ENCODE measurements at regions not wholly inside any gene's neighbourhood (a gene's known extent, or its start where the extent isn't known, plus 50 kb on each side); places are given as distances from the start of the nearest gene placed in this dataset.

DNA sequence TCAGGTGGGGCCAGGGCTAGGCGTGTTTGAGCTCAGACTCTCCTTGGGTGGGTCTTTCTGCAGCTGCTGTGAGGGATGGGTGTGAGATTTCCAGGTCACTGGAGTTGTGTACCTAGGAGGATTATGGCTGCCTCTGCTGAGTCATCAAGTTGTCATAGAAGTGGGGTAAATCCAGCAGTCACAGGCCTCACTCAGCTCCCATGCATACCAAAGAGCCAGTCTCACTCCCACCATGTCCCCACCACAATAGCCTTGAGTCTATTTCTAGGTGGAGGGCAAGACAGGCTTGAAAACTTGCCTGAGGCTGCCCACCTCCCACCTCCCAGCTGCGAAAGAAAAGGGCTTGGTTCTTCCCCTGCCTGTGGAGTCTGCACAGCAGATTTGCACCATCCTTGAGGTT, 194.0 kb upstream of the PCDH17 start:
- TF ChIP-seq, protein P1, sequence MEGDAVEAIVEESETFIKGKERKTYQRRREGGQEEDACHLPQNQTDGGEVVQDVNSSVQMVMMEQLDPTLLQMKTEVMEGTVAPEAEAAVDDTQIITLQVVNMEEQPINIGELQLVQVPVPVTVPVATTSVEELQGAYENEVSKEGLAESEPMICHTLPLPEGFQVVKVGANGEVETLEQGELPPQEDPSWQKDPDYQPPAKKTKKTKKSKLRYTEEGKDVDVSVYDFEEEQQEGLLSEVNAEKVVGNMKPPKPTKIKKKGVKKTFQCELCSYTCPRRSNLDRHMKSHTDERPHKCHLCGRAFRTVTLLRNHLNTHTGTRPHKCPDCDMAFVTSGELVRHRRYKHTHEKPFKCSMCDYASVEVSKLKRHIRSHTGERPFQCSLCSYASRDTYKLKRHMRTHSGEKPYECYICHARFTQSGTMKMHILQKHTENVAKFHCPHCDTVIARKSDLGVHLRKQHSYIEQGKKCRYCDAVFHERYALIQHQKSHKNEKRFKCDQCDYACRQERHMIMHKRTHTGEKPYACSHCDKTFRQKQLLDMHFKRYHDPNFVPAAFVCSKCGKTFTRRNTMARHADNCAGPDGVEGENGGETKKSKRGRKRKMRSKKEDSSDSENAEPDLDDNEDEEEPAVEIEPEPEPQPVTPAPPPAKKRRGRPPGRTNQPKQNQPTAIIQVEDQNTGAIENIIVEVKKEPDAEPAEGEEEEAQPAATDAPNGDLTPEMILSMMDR (IDR thresholded peaks at IDR 0.05) = no peak
- no peak for TF ChIP-seq EZH2 (IDR thresholded peaks at IDR 0.05; ENCODE audit: borderline replicate concordance, insufficient read depth, low read depth, low read length, poor library complexity, severe bottlenecking)

Data from B cell (primary cell).